K562 (cell line): ENCODE measurements at regions not wholly inside any gene's neighbourhood (a gene's known extent, or its start where the extent isn't known, plus 50 kb on each side); places are given as distances from the start of the nearest gene placed in this dataset.

Experiments
- ATAC-seq: fragments of 200-7000 bp; cut with Tn5 transposase; 3 replicates; pipeline ENCODE4 v1.9.1; 2020; ENCODE audit warnings: moderate library complexity
- BruUV-seq: library from RNA; stranded (reverse); fragments of 400-500 nt; replicated peaks from 2 replicates; lab custom pipeline; 2021; lab: Mats Ljungman, UMichigan
- CTCF ChIA-PET: fragments of 300-600 bp; formaldehyde crosslinking; extraction: SDS; loops from one replicate; lab custom pipeline; 2021; ENCODE audit warnings: low intra/inter-chr PET ratio; lab: Yijun Ruan, JAX
- POLR2A ChIA-PET: fragments of 300-600, 350-650 bp; sonication (Branson Sonifier 250); formaldehyde crosslinking; extraction: SDS; loops from one replicate; lab custom pipeline; 2021; ENCODE audit warnings: antibody characterized with exemption, inconsistent platforms; lab: Yijun Ruan, JAX
- DNase-seq, 4 experiments: peaks; one replicate each; pipeline versions ENCODE4 v3.0.0 to v3.0.0-alpha.2; 2011 to 2018; ENCODE audit warnings: low spot score in 3 of 4, mixed read lengths in 3 of 4; ENCODE audit errors: extremely low read depth in 1 of 4
- FAIRE-seq: peaks from 2 replicates; lab custom pipeline; 2011; peaks lifted over from hg19 to GRCh38; lab: Jason Lieb, UNC
- H2AFZ ChIP-seq: 2 replicates; pipeline ENCODE4 v1.6.0; 2011; ENCODE audit warnings: low read depth, low read length, control low read depth, inconsistent platforms
- H3K27ac ChIP-seq: fragments of 200-600 bp; 3 replicates; pipeline ENCODE4 v1.8.0; 2011; ENCODE audit warnings: low read depth, mild to moderate bottlenecking, control low read depth, inconsistent platforms, low read length, moderate library complexity, mixed read lengths; ENCODE audit errors: extremely low read depth
- H3K27me3 ChIP-seq, 2 experiments: fragments of 300-600 bp in 1 of 2; 2 replicates in 1 of 2; 3 replicates in 1 of 2; pipeline versions ENCODE4 v1.6.0 to v1.8.0; 2011; ENCODE audit warnings: inconsistent platforms in 2 of 2, low read length in 2 of 2, mild to moderate bottlenecking in 1 of 2, mixed read lengths in 1 of 2, moderate library complexity in 1 of 2; ENCODE audit not compliant: control insufficient read depth in 2 of 2, insufficient read depth in 2 of 2
- H3K36me3 ChIP-seq: fragments of 300-600 bp; 3 replicates; pipeline ENCODE4 v1.8.0; 2011; ENCODE audit warnings: mild to moderate bottlenecking, low read length, inconsistent platforms; ENCODE audit not compliant: control insufficient read depth, insufficient read depth
- H3K4me1 ChIP-seq, 2 experiments: fragments of 200-600 bp in 1 of 2; replicated peaks in 1 of 2; 2 replicates in 1 of 2; 3 replicates in 1 of 2; pipeline versions ENCODE4 v1.5.1 to v1.8.0; 2011; ENCODE audit warnings: inconsistent platforms in 2 of 2, low read length in 2 of 2, mild to moderate bottlenecking in 1 of 2, mixed read lengths in 1 of 2, moderate library complexity in 1 of 2; ENCODE audit not compliant: control insufficient read depth in 2 of 2, insufficient read depth in 2 of 2
- H3K4me2 ChIP-seq: 2 replicates; pipeline ENCODE4 v1.6.1; 2011; ENCODE audit warnings: low read length, control low read depth, inconsistent platforms, mixed read lengths; ENCODE audit not compliant: insufficient read depth
- H3K4me3 ChIP-seq: fragments of 200-600 bp; sonication (generic), shearing (Covaris generic); 2 replicates; pipeline ENCODE4 v1.5.1; 2016; ENCODE audit warnings: control low read depth, inconsistent platforms
- H3K79me2 ChIP-seq: fragments of 200-600 bp; 3 replicates; pipeline ENCODE4 v1.8.0; 2011; ENCODE audit warnings: low read length, inconsistent platforms; ENCODE audit not compliant: control insufficient read depth, insufficient read depth
- H3K9ac ChIP-seq, 2 experiments: 2 replicates each; pipeline versions ENCODE4 v1.6.0 to v1.6.1; 2011; ENCODE audit warnings: low read depth in 2 of 2, low read length in 2 of 2, control low read depth in 1 of 2, inconsistent platforms in 1 of 2, mild to moderate bottlenecking in 1 of 2, mixed read lengths in 1 of 2; ENCODE audit not compliant: insufficient read depth in 1 of 2
- H3K9me1 ChIP-seq: one replicate; pipeline ENCODE4 v1.6.0; 2011; ENCODE audit warnings: inconsistent platforms, mild to moderate bottlenecking, low read length, moderate library complexity; ENCODE audit not compliant: control insufficient read depth, insufficient read depth
- H3K9me3 ChIP-seq: replicated peaks from 2 replicates; pipeline ENCODE4 v1.5.1; 2011; ENCODE audit warnings: low read depth, low read length, inconsistent platforms; ENCODE audit not compliant: control insufficient read depth, insufficient read depth
- H4K20me1 ChIP-seq: replicated peaks from 2 replicates; pipeline ENCODE4 v1.6.1; 2011; ENCODE audit warnings: low read length, inconsistent platforms, mixed read lengths; ENCODE audit not compliant: control insufficient read depth, insufficient read depth
- ETV5 ChIP-seq: sonication (generic); formaldehyde crosslinking; IDR thresholded peaks from 2 replicates; pipeline ENCODE4 v1.4.0; 2020; ENCODE audit warnings: low read depth, mild to moderate bottlenecking, missing genetic modification reagents
- FOXA3 ChIP-seq, 2 experiments: fragments of 450-650 bp in 1 of 2; sonication (generic) in 1 of 2; formaldehyde crosslinking; IDR thresholded peaks in 1 of 2; conservative IDR thresholded peaks in 1 of 2; 2 replicates each; pipeline versions ENCODE4 v1.4.0 to v1.8.0; 2020 to 2022; ENCODE audit warnings: mild to moderate bottlenecking in 2 of 2, missing genetic modification reagents in 1 of 2
- KLF6 ChIP-seq: fragments of 250-450 bp; sonication (Bioruptor Pico); IDR thresholded peaks from 2 replicates; pipeline ENCODE4 v1.4.0; 2020; ENCODE audit warnings: mild to moderate bottlenecking, moderate library complexity, borderline replicate concordance
- MEF2D ChIP-seq: conservative IDR thresholded peaks from 2 replicates; pipeline ENCODE4 v1.6.1; 2016; ENCODE audit warnings: low read depth, missing genetic modification characterization, missing compliant biosample characterization
- POLR2G ChIP-seq: fragments of 200-400 bp; formaldehyde crosslinking; IDR thresholded peaks from 2 replicates; pipeline ENCODE4 v1.6.1; 2017; ENCODE audit warnings: low read depth, mild to moderate bottlenecking, antibody characterized with exemption, low read length, moderate library complexity
- YY1 ChIP-seq, 3 experiments: IDR thresholded peaks; 2 replicates each; pipeline ENCODE4 v1.6.1; 2011; ENCODE audit warnings: low read length in 2 of 3, mild to moderate bottlenecking in 2 of 3, moderate library complexity in 2 of 3, borderline replicate concordance in 1 of 3, control low read depth in 1 of 3, low read depth in 1 of 3; ENCODE audit not compliant: insufficient read depth in 3 of 3, insufficient replicate concordance in 2 of 3, control insufficient read depth in 1 of 3, insufficient read length in 1 of 3; ENCODE audit errors: extremely low read depth in 1 of 3
- WGBS: fragments of 100-300 bp; shearing (Covaris generic); methylation state at CpG from one replicate; pipeline ENCODE4 v1.1.6; 2016; ENCODE audit warnings: low coverage, mixed read lengths; ENCODE audit not compliant: insufficient coverage; ENCODE audit errors: missing lambda C conversion rate; 5-methylcytosine and 5-hydroxymethylcytosine counted together
- in situ Hi-C: fragments of 300-500 bp; cut with MboI; formaldehyde crosslinking; loops from 4 replicates; pipeline ENCODE4 v1.15.0; 2018; ENCODE audit warnings: inconsistent platforms, mixed read lengths
- intact Hi-C: fragments of 100-400 bp; cut with micrococcal nuclease; formaldehyde crosslinking; loops from 2 replicates; pipeline ENCODE4 v1.14.2; 2022
- TF ChIP-seq, protein P1 (sequence below): fragments of 450-650 bp; IDR thresholded peaks from one replicate; pipeline ENCODE4 v1.6.1; 2018; ENCODE audit warnings: mild to moderate bottlenecking, moderate library complexity; ENCODE audit not compliant: partially characterized antibody

GRCh38 chr14:55508676-55509075 is 68.3 kb upstream of the TBPL2 start:
- Histone ChIP-seq H3K9me1 (no peaks in the 10 kb centered on the region), H3K4me2 (no peak overlapping the region), H2AFZ (no peak overlapping the region), H3K36me3 (no peaks in the 10 kb centered on the region), H3K79me2 (no peaks in the 10 kb centered on the region), H3K4me3 (no peak overlapping the region), H3K9ac (no peak overlapping the region), H4K20me1 (no peaks in the 10 kb centered on the region), H3K4me1 (no peaks in the 10 kb centered on the region), H3K27ac (no peak overlapping the region), H3K9me3 (no peaks in the 10 kb centered on the region), H3K27me3 (no peaks in the 10 kb centered on the region)
- BruUV-seq: no TSS peak
- in situ Hi-C loops: no loop called here
- CTCF ChIA-PET: no interaction called here
- POLR2A ChIA-PET: no interaction called here
- DNase-seq: no peak
- TF ChIP-seq ETV5 (CRISPR knock-in tag) (no peak), FOXA3 (CRISPR knock-in tag; conservative IDR thresholded peaks at IDR 0.05 in 1 of 2, IDR thresholded peaks at IDR 0.05 in 1 of 2) (no peak), POLR2G (no peak), YY1 (IDR thresholded peaks at IDR 0.05; ENCODE audit: borderline replicate concordance in 1 of 3, control insufficient read depth in 1 of 3, extremely low read depth in 1 of 3, insufficient read depth in 3 of 3, insufficient read length in 1 of 3, insufficient replicate concordance in 2 of 3, low read depth in 1 of 3, low read length in 2 of 3) (no peak), MEF2D (tag) (no peak), KLF6 (CRISPR knock-in tag) (no peak)
- TF ChIP-seq, protein P1, sequence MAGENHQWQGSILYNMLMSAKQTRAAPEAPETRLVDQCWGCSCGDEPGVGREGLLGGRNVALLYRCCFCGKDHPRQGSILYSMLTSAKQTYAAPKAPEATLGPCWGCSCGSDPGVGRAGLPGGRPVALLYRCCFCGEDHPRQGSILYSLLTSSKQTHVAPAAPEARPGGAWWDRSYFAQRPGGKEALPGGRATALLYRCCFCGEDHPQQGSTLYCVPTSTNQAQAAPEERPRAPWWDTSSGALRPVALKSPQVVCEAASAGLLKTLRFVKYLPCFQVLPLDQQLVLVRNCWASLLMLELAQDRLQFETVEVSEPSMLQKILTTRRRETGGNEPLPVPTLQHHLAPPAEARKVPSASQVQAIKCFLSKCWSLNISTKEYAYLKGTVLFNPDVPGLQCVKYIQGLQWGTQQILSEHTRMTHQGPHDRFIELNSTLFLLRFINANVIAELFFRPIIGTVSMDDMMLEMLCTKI: no peak
- ATAC-seq: no peak
- intact Hi-C loops: no loop called here
- FAIRE-seq: no peak
- whole genome bisulfite sequencing: 0% methylated on average over 1 of the region's 1 CpG
